ENCODE measurements at regions not wholly inside any gene's neighbourhood (a gene's known extent, or its start where the extent isn't known, plus 50 kb on each side); places are given as distances from the start of the nearest gene placed in this dataset.

- TF ChIP-seq MAX (IDR thresholded peaks at IDR 0.05) (no peak), YY1 (IDR thresholded peaks at IDR 0.05; ENCODE audit: low read depth) (no peak)
Measured at GRCh38 chr6:9518431-9518830, 896.4 kb downstream of the TFAP2A start.

Measured in Ishikawa (cell line).